Cortex of kidney (tissue), 1 donor: ENCODE measurements at regions not wholly inside any gene's neighbourhood (a gene's known extent, or its start where the extent isn't known, plus 50 kb on each side); places are given as distances from the start of the nearest gene placed in this dataset.

ENCODE experiments used
- DNase-seq: peaks from one replicate; lab custom pipeline; 2025; lab: John Stamatoyannopoulos, UW

DNA sequence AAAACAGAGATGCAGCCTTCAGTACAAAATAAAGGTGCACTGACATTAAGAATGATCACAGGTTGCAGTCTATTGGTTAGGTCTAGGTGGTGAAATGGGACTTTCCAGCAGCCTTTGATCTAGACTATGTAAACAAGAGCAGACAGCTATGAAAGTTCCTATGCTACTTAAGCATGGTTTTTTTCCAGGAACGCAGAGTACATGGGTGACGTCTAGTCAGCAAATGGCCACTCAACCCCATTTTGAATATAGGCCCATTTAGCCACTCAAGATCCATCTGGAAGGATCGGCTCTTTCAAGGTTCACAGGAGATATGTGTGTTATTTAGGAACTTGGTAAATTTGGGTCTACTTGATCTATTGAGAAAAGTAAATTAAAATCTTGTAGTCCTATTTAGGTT, 1424.6 kb upstream of the LRRTM3 start:
- no peak for DNase-seq

GRCh38 chr10:65518379-65518778, 1407.5 kb upstream of the LRRTM3 start:
- DNase-seq: no peak

DNA sequence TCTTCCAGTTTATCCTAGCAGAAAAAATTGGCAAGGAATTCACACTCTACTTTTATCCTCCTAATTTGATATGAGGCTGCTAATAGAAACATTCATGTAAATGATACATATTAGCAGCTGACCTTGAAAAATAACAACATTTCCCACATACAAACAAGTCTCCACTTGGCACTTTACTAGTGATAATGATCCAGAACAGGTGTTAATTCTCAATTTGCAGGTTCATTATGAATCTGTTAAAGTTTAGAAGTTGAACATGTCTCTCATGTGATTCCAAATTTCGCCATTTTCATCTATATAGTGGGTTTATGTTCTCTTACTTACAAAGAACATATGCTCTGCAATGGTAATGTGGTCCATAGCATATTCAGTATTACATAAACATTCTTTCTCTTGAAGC, 1396.8 kb upstream of the LRRTM3 start:
- no peak for DNase-seq

DNA sequence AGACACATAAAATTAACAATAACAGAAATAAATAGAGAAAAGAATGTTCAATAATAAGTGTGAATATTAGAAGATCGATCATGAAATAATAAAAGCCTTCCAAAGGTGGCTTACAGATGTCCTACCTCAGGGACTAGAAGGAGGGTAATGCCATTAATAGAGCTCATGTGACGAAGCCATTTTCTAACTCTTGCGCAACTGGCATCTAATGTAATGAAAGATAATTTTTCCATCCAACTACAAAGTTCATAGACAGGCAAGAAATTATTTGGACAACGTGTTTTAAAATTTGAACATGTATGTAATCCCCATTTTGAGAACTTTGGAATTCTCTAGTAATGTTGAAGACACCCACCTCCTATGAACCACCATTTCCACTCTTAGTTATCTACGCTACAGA, 1394.3 kb upstream of the LRRTM3 start:
- DNase-seq: no peak

- DNase-seq: no peak
These were observed 1391.1 kb upstream of the LRRTM3 start for GRCh38 chr10:65534771-65535170.

DNA sequence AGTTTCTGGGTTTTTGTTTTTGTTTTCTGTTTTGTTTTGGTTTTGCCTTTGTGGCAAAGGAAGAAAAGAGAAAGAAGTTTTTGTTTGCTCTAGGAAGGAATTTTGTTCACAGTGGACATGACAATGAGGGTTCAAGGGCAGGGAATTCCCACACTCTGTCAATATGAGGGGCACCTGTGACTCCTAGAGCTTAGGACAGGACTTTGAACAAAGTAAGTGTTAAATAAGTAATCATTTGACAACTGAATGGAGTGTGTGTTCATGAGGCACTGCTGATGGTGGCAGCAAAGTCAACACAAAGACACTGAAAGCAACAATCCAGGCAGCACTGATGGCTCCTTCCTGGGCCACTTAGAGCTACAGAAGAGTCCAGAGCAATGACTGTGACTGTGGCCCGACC, 1381.1 kb upstream of the LRRTM3 start:
- no peak for DNase-seq

DNA sequence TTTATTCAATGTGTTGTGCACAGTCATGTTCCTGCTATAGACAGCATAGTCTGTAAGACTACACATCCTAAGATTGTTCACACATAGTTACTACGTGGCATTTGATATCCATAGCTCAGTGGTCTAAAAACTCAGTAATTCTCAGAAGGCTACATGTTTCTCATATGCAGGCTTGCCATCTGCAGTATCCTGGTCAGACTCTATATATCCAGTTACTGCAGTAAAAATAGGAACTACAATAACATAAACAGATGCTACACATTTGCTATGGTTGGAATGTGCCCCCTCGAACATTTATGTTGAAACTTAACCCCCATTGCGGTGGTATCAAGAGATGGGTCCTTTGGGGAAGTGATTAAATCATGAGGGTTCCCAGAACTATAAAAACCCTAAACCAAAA, 1377.8 kb upstream of the LRRTM3 start:
- no peak for DNase-seq

GRCh38 chr10:65550761-65551160, 1375.1 kb upstream of the LRRTM3 start:
- no peak for DNase-seq

DNA sequence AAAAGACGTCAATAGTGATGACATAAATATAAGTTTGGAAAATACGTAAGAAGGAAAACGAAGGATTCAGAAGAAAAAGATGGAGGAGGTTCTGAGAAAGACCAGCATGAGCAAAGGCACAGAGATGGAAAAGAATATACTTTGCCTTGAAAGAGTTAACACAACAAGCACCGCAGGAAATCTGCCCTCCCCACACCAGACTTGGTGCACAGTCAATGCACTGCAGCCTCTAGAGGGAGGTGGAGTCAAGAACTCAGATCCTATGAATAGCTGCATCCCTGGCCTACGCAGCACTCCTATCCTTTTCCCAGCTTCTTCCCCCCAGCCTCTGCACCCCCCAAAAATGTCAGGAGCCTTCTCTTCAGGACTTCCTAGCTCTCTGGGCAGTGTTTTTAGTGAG, 1370.6 kb upstream of the LRRTM3 start:
- no peak for DNase-seq

DNA sequence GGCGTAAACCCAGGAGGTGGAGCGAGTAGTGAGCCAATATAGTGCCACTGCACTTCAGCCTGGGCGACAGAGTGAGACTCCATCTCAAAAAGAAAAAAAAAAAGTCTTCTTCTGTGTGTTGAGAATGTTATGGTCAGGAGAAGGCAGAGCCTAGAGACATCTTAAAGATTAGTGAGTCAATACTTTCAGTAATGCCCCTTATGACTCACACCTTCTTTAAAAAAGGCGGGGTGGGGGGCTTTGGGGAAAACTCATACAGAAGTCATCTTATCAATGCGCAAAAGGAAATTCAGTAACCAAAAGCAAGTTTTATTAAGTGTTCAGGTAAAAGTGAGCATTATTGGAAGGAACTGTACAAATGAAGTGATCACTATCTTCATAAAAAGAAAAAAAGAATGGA, 1369.8 kb upstream of the LRRTM3 start:
- no peak for DNase-seq

DNA sequence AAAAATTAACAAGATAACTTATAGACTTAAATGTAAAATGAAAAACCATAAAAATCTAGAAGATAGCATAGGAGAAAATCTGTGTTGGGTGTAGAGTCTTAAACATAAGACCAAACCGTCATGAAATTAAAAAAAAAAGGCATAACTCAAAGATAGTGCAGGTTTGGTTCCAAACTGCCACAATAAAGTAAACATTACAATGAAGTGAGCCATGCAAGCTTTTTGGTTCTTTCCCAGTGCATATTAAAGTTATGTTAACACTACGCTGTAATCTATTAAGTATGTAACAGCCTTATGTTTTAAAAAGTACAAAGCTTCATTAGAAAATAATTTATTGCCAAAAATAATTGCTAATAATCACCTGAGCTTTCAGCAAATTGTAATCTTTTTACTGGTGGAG, 1366.5 kb upstream of the LRRTM3 start:
- DNase-seq: no peak

DNA sequence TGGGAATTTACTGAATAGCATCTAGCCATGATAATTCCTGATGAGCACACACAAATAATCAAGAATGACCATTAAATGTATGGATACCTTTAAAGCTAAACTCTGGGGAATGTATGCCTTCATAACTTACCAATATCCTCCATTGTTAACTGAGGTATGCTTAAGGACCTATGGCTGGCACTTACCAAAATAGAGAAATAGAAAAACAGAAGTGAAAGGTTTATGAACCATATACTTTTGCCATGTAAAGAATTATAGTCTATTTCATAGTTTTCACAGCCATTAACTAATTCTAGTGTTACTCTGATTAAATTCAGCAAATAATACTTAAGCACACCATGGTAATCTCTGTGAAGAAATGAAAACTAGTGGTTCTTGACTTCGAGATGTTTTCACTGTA, 1360.6 kb upstream of the LRRTM3 start:
- DNase-seq: no peak

DNA sequence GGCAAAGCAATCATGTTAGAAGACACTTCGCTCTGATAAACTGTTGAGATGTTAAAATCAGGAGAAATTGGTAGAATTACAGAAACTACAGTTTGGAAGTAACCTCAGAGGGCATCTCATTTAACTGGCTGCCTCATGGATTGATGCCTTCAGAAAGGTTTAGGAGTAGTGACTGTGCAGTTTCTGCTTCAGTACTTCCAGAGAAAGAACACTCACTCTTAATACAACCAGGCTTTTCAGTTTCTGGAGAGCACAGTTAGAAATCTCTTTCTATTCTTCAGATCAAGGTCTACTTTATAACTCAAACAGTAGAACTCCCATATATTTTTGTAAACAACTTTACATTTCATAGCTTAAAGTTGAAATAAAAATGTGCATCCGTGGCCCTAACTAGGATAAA, 1358.9 kb upstream of the LRRTM3 start:
- no peak for DNase-seq

- DNase-seq: no peak
These were observed 1355.5 kb upstream of the LRRTM3 start for GRCh38 chr10:65570143-65571010.

GRCh38 chr10:65571011-65571570, 1354.7 kb upstream of the LRRTM3 start:
- DNase-seq: no peak

GRCh38 chr10:65581426-65582026, 1344.3 kb upstream of the LRRTM3 start:
- DNase-seq: no peak

DNA sequence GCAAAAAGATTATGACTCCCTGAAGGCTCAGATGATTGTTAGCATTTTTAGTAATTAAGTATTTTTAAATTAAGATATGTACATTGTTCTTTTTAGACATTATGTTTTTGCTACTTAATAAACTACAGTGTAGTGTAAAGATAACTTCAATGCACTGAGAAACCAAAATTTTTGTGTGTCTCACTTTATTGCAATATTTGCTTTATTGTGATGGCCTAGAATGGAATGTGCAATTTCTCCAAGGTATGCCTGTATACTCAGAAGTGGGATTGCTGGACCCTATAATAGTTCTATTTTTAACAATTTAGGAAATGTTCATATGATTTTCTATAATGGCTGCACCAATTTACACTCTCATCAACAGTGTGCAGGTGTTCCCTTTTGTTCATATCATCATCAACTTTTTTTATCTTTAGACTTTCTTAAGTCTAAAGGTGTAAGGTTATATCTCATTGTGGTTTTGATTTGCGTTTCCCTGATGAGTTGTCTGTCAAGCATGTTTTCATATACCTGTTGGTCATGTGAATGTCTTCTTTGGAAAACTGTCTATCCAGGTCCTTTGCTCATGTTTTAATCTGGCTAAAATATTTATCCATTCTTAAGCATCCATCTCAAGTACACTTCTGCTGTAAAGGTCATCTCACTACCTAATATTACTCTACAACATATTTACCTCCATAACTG, 1323.5 kb upstream of the LRRTM3 start:
- DNase-seq: no peak

DNA sequence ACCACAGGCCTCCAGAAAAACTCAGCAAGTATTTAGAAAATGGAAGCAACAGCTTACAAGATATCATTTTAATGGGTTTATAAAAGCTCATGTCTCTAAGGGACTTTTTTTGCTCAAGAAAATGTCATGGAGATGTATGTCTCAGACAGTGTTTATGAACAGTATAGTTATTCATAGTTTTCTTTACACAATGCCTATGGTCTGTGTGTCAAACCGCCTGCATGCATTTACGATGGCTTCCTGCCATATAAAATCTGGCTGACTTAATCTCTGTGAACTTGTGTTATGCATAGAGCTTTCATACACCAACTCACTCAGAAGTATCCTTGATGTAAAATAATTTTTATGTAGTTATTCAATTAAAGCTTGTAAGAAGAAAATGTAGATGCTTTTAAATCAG, 1314.2 kb upstream of the LRRTM3 start:
- no peak for DNase-seq

GRCh38 chr10:65614956-65615565, 1310.8 kb upstream of the LRRTM3 start:
- DNase-seq: no peak

DNA sequence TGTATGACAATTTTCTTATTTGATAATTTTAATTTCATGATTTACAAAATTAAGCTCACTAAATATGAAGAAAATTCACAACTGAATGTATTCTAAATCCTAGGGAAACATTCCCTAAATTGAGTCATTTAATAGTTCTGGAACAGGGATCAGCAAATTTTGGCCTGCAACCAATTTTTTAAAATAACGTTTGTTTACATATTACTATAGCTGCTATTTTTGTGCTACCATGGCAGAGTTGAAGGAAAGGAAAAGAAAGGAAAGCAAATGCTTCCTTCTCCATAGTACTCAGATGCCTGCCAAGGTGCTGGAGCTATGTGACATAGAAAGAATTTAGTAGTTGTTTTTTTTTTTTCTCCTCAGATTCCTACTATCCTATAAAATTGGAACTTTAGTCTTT, 1307.7 kb upstream of the LRRTM3 start:
- DNase-seq: no peak

GRCh38 chr10:65620404-65621048, 1305.3 kb upstream of the LRRTM3 start:
- no peak for DNase-seq

DNA sequence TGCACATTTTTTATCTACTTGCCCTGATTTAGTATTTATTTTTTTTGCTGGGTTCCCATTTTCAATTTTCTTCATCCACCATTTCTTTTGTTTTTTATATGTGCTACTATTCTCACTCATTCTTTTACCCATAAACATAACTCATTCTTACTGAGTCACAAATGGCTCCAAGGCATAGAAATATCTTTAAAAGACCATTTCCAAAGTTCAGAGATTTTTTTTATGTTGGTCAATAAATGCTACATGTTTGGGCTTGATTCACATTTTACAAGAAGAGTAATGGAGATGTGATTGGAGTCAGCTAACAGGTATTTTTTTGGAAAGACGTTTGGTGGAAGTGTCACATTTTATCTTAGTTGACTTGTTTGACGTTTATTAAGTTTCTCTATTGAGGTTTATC, 1303.2 kb upstream of the LRRTM3 start:
- no peak for DNase-seq
